HG02840 (cell line): ENCODE measurements at regions not wholly inside any gene's neighbourhood (a gene's known extent, or its start where the extent isn't known, plus 50 kb on each side); places are given as distances from the start of the nearest gene placed in this dataset.
"Not testable (repeated sequence)": the region's sequence is repeated elsewhere in the genome, so short reads cannot be mapped to it uniquely, and the experiment has no call there.

ENCODE experiments used
- ATAC-seq: cut with Tn5 transposase; IDR thresholded peaks from one replicate; pipeline ENCODE4 v1.9.1; 2021; ENCODE audit warnings: mild to moderate bottlenecking, moderate library complexity, moderate number of reproducible peaks; ENCODE audit not compliant: unreplicated experiment, low FRiP score

DNA sequence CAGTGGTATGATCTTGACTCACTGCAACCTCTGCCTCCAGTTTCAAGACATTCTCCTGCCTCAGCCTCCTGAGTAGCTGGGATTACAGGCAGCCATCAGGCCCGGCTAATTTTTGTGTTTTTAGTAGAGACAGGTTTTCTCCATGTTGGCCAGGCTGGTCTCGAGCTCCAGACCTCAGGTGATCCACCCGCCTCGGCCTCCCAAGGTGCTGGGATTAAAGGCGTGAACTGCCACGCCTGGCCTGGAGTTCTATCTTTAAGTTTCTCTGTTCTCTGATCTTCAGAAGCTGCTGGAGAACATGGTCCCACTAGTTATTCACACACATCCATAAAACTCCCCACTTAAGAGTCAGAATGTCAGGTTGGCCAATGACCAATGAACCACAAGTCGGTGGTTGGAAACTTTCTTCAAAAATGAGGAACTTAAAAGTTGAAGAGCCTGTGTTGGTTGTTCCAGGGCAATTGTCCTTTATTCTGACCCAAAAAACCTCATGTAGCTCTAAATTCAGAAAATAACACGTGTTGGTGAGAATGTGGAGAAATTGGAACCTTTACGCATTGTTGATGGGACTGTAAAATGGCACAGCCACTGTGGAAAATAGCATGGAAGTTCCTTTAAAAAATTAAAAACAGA is 55.9 kb upstream of the PIK3CB start:
- ATAC-seq: peak; percentile 71

- no peak for ATAC-seq
Observed at GRCh38 chr3:138889792-138890191, 55.1 kb upstream of the PIK3CB start.

DNA sequence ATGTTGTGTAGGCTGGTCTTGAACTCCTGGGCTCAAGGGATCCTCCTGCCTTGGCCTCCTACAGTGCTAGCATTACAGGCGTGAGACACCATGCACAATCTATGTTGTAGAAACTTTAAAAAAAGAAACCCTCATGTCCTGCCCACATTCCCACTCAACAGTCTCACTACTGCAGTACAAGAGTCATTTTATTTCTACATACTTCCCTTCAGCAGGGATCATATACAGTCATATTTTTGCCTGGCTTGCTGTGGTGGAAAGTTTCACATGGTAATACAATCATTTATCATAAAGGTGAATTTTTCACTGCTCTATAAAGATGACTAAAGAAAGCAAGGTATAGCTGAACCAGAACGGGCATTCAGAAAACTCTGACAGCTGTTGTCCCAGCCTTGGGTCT is 53.8 kb upstream of the PIK3CB start:
- ATAC-seq: no peak

DNA sequence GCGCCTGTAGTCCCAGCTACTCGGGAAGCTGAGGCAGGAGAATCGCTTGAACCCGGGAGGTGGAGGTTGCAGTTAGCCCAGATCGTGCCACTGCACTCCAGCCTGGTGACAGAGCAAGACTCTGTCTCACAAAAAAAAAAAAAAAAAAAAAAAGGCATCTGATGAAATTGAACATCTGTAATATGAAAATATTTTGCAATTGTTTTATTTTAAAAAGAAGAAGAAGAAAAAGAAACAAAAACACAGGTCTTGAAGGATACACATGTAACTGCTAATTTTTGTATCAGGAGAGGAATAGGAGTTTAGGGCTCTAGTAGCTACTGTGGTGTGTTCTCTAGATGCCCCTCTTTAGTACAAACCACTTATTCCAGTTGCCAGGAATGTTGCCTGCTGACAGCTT is 51.4 kb upstream of the PIK3CB start:
- not testable (repeated sequence) for ATAC-seq
